Testis (tissue), 2 donors: ENCODE measurements at regions not wholly inside any gene's neighbourhood (a gene's known extent, or its start where the extent isn't known, plus 50 kb on each side); places are given as distances from the start of the nearest gene placed in this dataset.
"Not testable (repeated sequence)": the region's sequence is repeated elsewhere in the genome, so short reads cannot be mapped to it uniquely, and the experiment has no call there.

Experiments
- DNase-seq: peaks from one replicate; pipeline ENCODE4 v3.0.0-alpha.2; 2019
- H3K27ac ChIP-seq, 2 donors: fragments of 200-600 bp; sonication (generic); one replicate each; pipeline ENCODE4 v1.5.1; 2019
- H3K27me3 ChIP-seq: fragments of 200-600 bp; sonication (generic); one replicate; pipeline ENCODE4 v1.5.1; 2019
- H3K36me3 ChIP-seq: fragments of 200-600 bp; sonication (generic); one replicate; pipeline ENCODE4 v1.5.1; 2017; ENCODE audit warnings: low read depth; ENCODE audit errors: missing control alignments
- H3K4me1 ChIP-seq: fragments of 200-600 bp; sonication (generic); one replicate; pipeline ENCODE4 v1.5.1; 2019
- H3K4me3 ChIP-seq, 2 donors: fragments of 200-600 bp; sonication (generic); one replicate each; pipeline ENCODE4 v1.5.1; 2017 to 2019
- H3K9me3 ChIP-seq: fragments of 200-600 bp; sonication (generic); one replicate; pipeline ENCODE4 v1.5.1; 2017
- CTCF ChIP-seq, 3 experiments: fragments of 450-650 bp in 2 of 3; fragments of 200-600 bp in 1 of 3; sonication (generic) in 1 of 3; IDR thresholded peaks; one replicate each; pipeline ENCODE4 v1.5.1; 2016 to 2019; ENCODE audit warnings: antibody characterized with exemption in 3 of 3, mild to moderate bottlenecking in 2 of 3, moderate library complexity in 1 of 3
- POLR2A ChIP-seq: fragments of 450-650 bp; IDR thresholded peaks from one replicate; pipeline ENCODE4 v1.6.1; 2017; ENCODE audit warnings: antibody characterized with exemption, mild to moderate bottlenecking, moderate library complexity
- WGBS, 2 donors: methylation state at CpG; one replicate each; pipeline ENCODE4 v1.1.5; 2018; 5-methylcytosine and 5-hydroxymethylcytosine counted together
- intact Hi-C: fragments of 100-400 bp; cut with DNase I; formaldehyde crosslinking; loops from one replicate; pipeline ENCODE4 v1.15.1; 2023; ENCODE audit warnings: low total_unique reads

GRCh38 chr10:8159341-8160165, 105.1 kb downstream of the GATA3 start:
- no peak for TF ChIP-seq POLR2A
- TF ChIP-seq CTCF (IDR thresholded peaks at IDR 0.05) = no peak
- Histone ChIP-seq H3K4me3 (no peak overlapping the region), H3K9me3 (no peaks in the 10 kb centered on the region), H3K4me1 (no peaks in the 10 kb centered on the region), H3K27ac (no peak overlapping the region), H3K36me3 (no peaks in the 10 kb centered on the region), H3K27me3 (no peaks in the 10 kb centered on the region)
- intact Hi-C loops = no loop called here
- no peak for DNase-seq
- 79 to 80% methylated on average over 9 of the region's 9 CpGs for WGBS, 2 donors

- no peaks in the 10 kb centered on the region for H3K27me3 ChIP-seq
- no peaks in the 10 kb centered on the region for H3K36me3 ChIP-seq
- no peak for TF ChIP-seq POLR2A
- TF ChIP-seq CTCF (IDR thresholded peaks at IDR 0.05) = no peak
- no peaks in the 10 kb centered on the region for H3K9me3 ChIP-seq
- intact Hi-C loops = no loop called here
- H3K4me1 ChIP-seq = no peaks in the 10 kb centered on the region
- DNase-seq = no peak
- WGBS, 2 donors = 69 to 72% methylated on average over 2 of the region's 2 CpGs
- no peak overlapping the region for H3K27ac ChIP-seq
- H3K4me3 ChIP-seq = no peak overlapping the region
These were observed 109.3 kb downstream of the GATA3 start for GRCh38 chr10:8163824-8164223.

DNA sequence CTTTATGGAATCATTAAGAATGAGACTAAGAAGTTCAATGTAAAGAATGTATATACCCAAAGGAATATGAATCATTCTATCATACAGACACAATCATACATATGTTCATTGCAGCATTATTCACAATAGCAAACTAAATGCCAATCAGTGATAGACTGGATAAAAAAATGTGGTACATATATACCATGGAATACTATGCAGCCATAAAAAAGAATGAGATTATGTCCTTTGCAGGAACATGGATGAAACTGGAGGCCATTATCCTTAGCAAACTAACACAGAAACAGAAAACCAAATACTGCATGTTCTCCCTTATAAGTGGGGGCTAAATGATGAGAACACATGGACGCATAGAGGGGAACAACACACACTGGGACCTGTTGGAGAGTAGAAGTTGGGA, 110.2 kb downstream of the GATA3 start:
- H3K27ac ChIP-seq, DNase-seq, H3K27me3 ChIP-seq, H3K9me3 ChIP-seq, H3K4me1 ChIP-seq, intact Hi-C loops, H3K4me3 ChIP-seq, H3K36me3 ChIP-seq: not testable (repeated sequence)
- 95 to 100% methylated on average over 1 of the region's 1 CpG for WGBS, 2 donors

GRCh38 chr10:8168836-8169235, 114.3 kb downstream of the GATA3 start:
- Histone ChIP-seq H3K36me3 (no peaks in the 10 kb centered on the region), H3K27me3 (no peaks in the 10 kb centered on the region), H3K27ac (no peak overlapping the region), H3K9me3 (no peaks in the 10 kb centered on the region), H3K4me1 (no peaks in the 10 kb centered on the region), H3K4me3 (no peak overlapping the region)
- DNase-seq = no peak
- intact Hi-C loops = no loop called here
- TF ChIP-seq POLR2A = no peak
- TF ChIP-seq CTCF (IDR thresholded peaks at IDR 0.05) = no peak

GRCh38 chr10:8171008-8171407, 116.5 kb downstream of the GATA3 start:
- no peak overlapping the region for H3K27ac ChIP-seq
- DNase-seq = no peak
- 90 to 93% methylated on average over 2 of the region's 2 CpGs for WGBS, 2 donors
- no peaks in the 10 kb centered on the region for H3K9me3 ChIP-seq
- TF ChIP-seq POLR2A (no peak), CTCF (IDR thresholded peaks at IDR 0.05) (no peak)
- H3K4me3 ChIP-seq = no peak overlapping the region
- intact Hi-C loops = no loop called here
- H3K36me3 ChIP-seq = no peaks in the 10 kb centered on the region
- no peaks in the 10 kb centered on the region for H3K27me3 ChIP-seq
- H3K4me1 ChIP-seq = no peaks in the 10 kb centered on the region
